ENCODE measurements at regions not wholly inside any gene's neighbourhood (a gene's known extent, or its start where the extent isn't known, plus 50 kb on each side); places are given as distances from the start of the nearest gene placed in this dataset.
"Not testable (repeated sequence)": the region's sequence is repeated elsewhere in the genome, so short reads cannot be mapped to it uniquely, and the experiment has no call there.

DNA sequence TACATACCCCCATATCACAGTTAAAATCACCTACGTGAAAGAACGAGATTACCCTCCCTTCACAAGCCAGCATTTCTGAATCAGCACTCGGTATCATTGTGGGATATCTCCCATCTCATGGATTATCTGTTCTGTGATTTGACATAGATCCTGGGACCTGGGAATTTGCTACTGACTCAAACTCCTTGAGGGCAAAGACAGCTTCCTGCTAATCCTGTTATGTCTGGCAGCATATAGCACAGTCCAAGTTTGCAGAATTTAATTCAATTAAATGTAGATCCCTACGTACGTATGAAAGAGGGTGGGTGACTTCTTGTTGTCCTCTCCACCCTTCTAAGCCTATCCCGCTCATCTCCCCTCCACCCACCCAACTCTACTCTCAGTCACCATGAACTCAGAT lies 476.5 kb downstream of the KLF5 start:
- H3K4me1 Mint-ChIP-seq = no peaks in the 10 kb centered on the region
- no peak overlapping the region for H3K27ac Mint-ChIP-seq
- no peak for ATAC-seq
- H3K36me3 Mint-ChIP-seq = no peaks in the 10 kb centered on the region
- H3K9me3 Mint-ChIP-seq = peaks cover 5% of the 10 kb centered on the region
- H3K27me3 Mint-ChIP-seq = no peaks in the 10 kb centered on the region
- no peak overlapping the region for H3K4me3 Mint-ChIP-seq

DNA sequence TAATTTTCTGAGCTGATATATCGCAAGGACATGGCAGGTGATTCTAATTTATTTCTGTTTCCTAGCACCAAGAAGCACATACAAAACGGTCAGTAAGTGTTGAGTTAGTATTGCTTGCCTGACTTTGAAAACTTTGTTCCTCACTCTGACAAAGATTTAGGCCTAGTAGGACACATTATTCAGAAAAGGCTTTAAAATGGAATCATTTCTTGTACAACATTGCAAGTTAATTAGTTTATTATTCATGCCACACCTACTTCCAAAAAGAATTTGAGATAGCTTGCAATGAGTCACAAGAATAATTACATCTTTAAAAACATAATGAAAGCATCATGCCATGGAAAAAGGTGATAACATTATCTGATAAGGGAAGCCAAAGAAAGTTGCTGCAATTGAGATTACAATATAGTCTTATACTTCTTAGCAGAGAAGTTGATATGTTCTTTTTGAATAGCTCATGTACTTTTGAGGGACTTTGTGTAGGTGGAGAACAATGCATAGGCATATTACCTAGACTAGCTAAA lies 474.2 kb downstream of the KLF5 start:
- no peak overlapping the region for H3K4me3 Mint-ChIP-seq
- no peaks in the 10 kb centered on the region for H3K27me3 Mint-ChIP-seq
- no peak for ATAC-seq
- H3K9me3 Mint-ChIP-seq = peaks cover 8% of the 10 kb centered on the region
- no peaks in the 10 kb centered on the region for H3K36me3 Mint-ChIP-seq
- H3K27ac Mint-ChIP-seq = no peak overlapping the region
- H3K4me1 Mint-ChIP-seq = no peaks in the 10 kb centered on the region

DNA sequence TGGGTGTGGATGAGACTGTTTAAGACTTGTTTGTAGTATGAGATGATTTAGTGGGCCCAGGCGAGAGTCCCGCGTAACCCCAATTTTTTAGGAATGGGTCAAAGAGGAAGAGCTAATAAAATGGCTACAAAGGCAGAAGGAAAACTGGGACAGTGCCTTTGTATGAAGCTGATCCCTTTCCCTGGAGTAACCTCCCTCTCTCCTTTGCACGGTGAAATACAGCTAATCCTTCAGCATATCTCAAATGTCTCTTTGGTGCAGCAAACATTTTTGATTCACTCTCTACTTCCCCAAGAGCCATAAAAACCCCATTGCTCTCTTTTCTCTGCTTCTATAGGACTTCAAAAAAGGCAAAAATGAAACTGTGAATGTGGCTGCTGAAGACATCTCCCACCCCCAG lies 473.8 kb downstream of the KLF5 start:
- H3K27me3 Mint-ChIP-seq = no peaks in the 10 kb centered on the region
- no peak overlapping the region for H3K4me3 Mint-ChIP-seq
- no peak overlapping the region for H3K27ac Mint-ChIP-seq
- peaks cover 8% of the 10 kb centered on the region for H3K9me3 Mint-ChIP-seq
- no peak for ATAC-seq
- H3K36me3 Mint-ChIP-seq = no peaks in the 10 kb centered on the region
- no peaks in the 10 kb centered on the region for H3K4me1 Mint-ChIP-seq

DNA sequence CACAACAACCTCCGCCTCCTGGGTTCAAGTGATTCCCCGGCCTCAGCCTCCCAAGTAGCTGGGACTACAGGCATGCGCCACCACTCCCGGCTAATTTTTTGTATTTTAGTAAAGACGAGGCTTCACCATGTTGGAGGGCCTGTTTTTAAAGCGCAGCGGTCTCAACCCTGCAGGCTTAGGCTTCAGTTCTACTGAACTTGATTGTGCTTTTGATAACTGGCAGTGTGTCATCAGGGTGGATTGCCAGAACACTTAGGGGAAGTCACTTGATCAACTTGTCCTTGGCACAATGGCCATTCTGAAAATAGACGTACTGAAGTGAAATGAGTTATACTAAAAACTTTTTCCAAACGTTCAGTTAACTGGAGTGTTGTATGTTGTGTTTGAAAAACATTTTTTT lies 472.2 kb downstream of the KLF5 start:
- Mint-ChIP-seq H3K27ac (no peak overlapping the region), H3K4me1 (no peaks in the 10 kb centered on the region), H3K36me3 (no peaks in the 10 kb centered on the region), H3K9me3 (peaks cover 8% of the 10 kb centered on the region), H3K27me3 (no peaks in the 10 kb centered on the region), H3K4me3 (no peak overlapping the region)
- no peak for ATAC-seq

DNA sequence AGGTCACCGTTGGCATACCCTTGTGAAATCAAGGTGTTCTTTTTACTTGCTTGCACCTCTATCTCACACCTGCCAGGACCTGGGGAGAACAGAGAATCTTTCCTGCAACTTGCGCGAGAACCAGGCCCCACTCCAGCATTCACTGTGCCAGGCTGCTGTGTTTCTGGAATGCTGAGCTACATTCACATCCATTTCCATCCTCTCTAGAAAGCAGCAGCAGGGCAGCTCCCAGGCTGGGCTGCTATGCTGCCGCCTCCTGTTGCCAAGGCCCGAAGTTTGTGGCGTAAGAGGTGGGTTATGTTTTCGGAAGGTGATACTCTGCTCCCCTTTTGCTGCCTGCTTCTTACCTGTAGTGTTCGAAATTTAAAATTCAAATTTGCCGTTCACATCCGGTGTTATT lies 464.1 kb downstream of the KLF5 start:
- ATAC-seq = no peak
- Mint-ChIP-seq H3K27me3 (no peaks in the 10 kb centered on the region), H3K36me3 (no peaks in the 10 kb centered on the region), H3K9me3 (no peaks in the 10 kb centered on the region), H3K4me3 (no peak overlapping the region), H3K4me1 (no peaks in the 10 kb centered on the region), H3K27ac (no peak overlapping the region)

DNA sequence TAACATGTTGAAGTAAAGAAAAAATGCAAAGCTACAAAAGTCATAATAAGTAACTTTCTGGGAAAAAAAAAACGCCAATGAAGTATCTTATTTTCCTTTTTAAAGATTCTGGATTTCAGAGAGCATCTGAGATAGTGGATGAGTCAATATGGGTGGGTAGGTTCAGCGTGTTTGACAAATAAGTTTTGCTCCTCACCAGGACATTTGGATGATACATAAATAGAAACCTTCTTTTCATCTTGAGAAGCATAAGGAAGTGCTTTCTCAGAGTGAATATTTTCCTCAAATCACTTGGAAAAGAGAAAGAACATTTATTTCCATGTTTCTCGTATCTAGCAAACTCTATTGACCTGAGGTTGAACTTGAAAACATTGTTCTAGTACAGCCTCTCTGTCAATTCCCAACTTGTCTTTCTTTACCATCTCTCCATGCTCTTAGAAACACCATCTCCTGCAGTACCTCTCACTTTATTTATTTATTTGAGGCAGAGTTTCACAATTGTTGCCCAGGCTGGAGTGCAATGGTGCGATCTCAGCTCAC lies 463.2 kb downstream of the KLF5 start:
- ATAC-seq = no peak
- Mint-ChIP-seq H3K36me3 (no peaks in the 10 kb centered on the region), H3K4me3 (no peak overlapping the region), H3K4me1 (no peaks in the 10 kb centered on the region), H3K27ac (no peak overlapping the region), H3K9me3 (no peaks in the 10 kb centered on the region), H3K27me3 (no peaks in the 10 kb centered on the region)

DNA sequence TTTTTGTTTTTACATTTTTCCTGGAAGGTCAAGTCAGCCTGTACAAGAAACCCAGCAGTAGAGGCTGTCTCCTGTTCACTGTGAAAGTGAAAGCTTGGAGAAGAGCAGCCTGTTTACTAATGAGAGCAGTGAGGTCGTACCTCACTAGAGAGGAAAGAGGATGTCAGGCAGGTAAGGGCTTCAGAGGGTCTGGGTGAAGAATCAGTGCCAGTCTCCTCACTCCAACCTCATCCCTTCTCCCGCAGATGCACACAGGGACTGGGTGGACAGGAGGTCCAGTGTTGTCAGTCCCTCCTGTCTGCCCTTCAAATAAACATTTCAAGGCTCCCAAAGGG lies 462.5 kb downstream of the KLF5 start:
- Mint-ChIP-seq H3K27ac (no peak overlapping the region), H3K9me3 (no peaks in the 10 kb centered on the region), H3K27me3 (no peaks in the 10 kb centered on the region), H3K4me1 (no peaks in the 10 kb centered on the region), H3K36me3 (no peaks in the 10 kb centered on the region), H3K4me3 (no peak overlapping the region)
- ATAC-seq = no peak

DNA sequence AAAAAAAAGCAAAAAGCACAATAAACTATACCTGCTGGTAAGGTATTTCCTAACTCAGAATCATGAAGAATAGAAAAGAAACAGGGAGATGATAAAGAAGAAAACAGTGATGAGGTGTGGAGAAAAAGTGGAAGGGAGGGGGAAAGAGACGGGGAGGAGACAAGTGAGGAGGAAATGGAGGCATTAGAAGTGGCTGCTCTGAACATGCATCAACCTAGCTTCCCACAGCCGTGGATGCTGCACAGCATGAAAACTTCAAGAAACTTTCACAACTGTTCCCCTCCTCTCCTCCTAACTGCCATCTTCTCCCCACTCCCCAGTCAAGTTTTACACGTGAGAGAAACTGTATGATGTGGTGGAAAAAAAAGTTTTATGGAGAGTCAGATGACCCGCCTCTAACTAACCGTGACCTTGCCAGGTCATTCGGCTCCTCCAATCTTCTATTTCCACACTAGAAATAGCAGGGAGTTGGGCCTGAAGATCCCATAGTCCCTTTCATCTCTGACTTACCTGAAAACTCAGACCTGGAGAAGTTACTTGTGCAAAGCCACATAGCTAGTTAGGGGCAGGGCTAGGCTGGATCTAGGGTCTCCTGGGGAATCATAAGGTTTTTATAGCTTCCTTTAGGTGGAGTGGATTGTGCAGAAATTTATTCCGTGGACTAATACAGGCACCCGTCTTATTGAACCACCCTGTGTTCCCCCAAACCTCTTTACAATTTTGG lies 461.9 kb downstream of the KLF5 start:
- H3K27ac Mint-ChIP-seq = no peak overlapping the region
- H3K36me3 Mint-ChIP-seq = no peaks in the 10 kb centered on the region
- no peaks in the 10 kb centered on the region for H3K9me3 Mint-ChIP-seq
- ATAC-seq = no peak
- no peaks in the 10 kb centered on the region for H3K4me1 Mint-ChIP-seq
- no peak overlapping the region for H3K4me3 Mint-ChIP-seq
- no peaks in the 10 kb centered on the region for H3K27me3 Mint-ChIP-seq

DNA sequence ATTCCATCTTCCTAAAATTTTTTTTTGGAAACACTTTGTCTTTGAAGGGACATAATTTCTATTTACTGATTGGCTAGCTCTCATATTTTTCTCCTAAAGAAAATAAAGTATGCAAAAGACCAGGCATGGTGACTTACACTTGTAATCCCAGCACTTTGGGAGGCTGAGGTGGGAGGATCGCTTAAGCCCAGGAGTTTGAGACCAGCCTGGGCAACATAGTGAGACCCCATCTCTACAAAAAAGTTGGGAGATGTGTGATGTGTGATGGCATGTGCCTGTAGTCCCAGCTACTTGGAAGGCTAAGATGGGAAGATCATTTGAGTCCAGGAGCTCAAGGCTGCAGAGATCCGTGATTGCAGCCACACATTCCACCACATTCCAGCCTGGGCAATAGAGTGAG lies 461.3 kb downstream of the KLF5 start:
- H3K4me3 Mint-ChIP-seq, H3K4me1 Mint-ChIP-seq, ATAC-seq, H3K9me3 Mint-ChIP-seq, H3K36me3 Mint-ChIP-seq, H3K27ac Mint-ChIP-seq, H3K27me3 Mint-ChIP-seq: not testable (repeated sequence)

DNA sequence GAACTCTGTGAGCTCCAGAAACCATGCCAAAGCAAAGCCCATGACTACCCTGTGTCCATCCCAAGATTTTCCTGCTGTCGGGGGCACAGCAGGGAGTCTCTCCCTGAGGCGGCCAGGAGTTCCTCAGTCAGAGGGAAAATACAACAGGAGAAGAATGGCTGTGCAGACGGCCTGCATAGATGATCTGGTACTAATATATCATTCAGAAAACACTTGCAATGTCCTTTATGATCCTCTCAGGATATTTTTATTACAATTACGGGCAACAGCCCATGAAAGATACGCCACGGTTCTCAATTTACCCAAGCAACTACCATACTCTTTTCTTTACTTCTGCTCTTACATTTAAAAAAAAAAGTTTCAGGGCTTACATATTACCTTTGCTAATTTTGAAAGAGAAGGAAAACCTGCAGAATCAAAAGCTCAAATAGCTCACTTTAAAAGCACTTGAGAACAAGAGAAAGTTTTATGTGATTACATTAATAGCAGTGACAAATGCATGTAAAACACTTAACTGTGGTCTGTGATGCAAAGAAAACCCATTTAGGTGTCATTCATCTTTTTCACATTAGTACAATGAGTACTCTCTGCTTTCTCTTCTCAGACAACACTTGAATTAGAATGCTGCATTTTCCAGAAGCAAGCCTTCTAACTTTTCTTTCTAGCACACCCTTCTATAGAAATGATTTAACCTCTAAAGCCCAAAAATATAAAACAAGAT lies 460.8 kb downstream of the KLF5 start:
- Mint-ChIP-seq H3K4me1 (no peaks in the 10 kb centered on the region), H3K9me3 (no peaks in the 10 kb centered on the region), H3K36me3 (no peaks in the 10 kb centered on the region), H3K27me3 (no peaks in the 10 kb centered on the region), H3K4me3 (no peak overlapping the region), H3K27ac (no peak overlapping the region)
- no peak for ATAC-seq

DNA sequence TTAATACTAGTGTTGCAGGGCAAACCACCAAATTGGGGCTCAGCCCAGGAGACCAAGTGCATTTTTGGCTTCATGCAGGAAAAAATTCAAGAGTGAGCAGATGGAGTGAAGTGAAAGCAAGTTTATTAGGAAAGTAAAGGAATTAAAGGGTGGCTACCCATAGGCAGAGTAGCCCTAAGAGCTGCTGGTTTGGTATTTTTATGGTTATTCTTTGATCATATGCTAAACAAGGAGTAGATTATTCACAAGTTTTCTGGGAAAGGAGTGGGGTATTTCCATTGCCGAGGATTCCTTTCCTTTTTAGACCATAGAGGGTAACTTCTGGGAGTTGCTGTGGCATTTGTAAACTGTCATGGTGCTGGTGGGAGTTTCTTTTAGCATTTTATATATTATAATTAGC lies 459.0 kb downstream of the KLF5 start:
- Mint-ChIP-seq H3K36me3 (no peaks in the 10 kb centered on the region), H3K27ac (no peak overlapping the region), H3K4me3 (no peak overlapping the region), H3K27me3 (no peaks in the 10 kb centered on the region), H3K4me1 (no peaks in the 10 kb centered on the region), H3K9me3 (no peaks in the 10 kb centered on the region)
- no peak for ATAC-seq

DNA sequence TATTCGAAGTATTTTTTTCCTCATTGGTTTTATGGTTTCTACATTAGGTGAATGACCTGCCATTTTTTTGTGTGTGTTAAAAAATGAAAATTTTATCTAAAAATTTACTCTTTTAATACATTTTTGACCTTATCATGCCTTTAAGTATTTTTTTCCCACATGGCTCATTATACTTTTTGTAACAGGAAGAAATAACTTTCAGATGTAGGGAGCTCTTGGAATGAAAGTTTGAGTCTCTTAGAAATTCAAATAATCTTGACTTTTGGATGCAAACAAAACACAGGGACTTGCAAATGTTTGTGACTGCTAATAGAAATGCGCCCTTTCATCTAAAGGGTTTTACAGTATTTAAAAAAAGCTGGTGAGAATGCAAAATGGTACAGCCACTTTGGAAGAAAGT lies 457.9 kb downstream of the KLF5 start:
- Mint-ChIP-seq H3K9me3 (no peaks in the 10 kb centered on the region), H3K4me1 (no peaks in the 10 kb centered on the region), H3K27me3 (no peaks in the 10 kb centered on the region), H3K4me3 (no peak overlapping the region), H3K27ac (no peak overlapping the region), H3K36me3 (no peaks in the 10 kb centered on the region)
- no peak for ATAC-seq

DNA sequence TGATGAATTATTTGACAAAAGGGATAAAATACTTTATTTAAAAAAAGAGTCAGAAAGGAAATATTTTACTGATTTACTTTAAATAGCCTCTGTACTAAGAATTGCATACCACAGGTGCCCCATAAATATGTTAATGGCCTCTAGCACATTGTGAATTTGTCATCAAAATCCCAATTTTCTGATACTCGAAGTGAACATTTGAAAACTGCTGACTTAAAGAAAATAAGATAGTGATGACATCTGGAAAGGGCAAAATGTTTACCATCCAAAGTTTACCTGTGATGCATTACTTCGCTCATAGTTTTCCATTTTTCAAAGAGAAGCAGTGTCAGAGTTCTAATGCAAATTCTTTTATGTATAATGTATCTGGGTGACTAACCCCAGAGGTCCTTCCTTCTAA lies 455.4 kb downstream of the KLF5 start:
- Mint-ChIP-seq H3K36me3 (no peaks in the 10 kb centered on the region), H3K27me3 (no peaks in the 10 kb centered on the region), H3K9me3 (peaks cover 4% of the 10 kb centered on the region), H3K4me1 (no peaks in the 10 kb centered on the region), H3K4me3 (no peak overlapping the region), H3K27ac (no peak overlapping the region)
- no peak for ATAC-seq

DNA sequence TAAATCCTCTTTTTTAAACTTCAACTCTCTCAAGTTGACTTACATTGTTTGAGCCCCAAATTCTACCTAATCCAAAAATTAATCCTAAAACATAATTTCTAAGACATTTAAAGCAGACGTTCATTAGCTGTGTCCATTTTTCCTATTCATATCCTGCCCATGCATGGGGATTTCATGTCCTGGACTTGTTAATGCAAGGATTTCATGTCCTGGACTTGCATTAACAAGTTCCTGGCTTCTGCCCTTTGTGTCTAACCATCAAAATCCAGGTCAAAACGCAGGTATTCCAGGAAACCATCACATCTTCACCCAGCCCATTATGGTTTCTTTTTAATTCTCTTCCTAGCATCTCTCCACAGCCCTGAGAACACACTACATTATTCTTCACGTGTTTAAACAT lies 454.9 kb downstream of the KLF5 start:
- ATAC-seq = no peak
- Mint-ChIP-seq H3K27ac (no peak overlapping the region), H3K4me1 (no peaks in the 10 kb centered on the region), H3K4me3 (no peak overlapping the region), H3K9me3 (peaks cover 4% of the 10 kb centered on the region), H3K36me3 (no peaks in the 10 kb centered on the region), H3K27me3 (no peaks in the 10 kb centered on the region)

DNA sequence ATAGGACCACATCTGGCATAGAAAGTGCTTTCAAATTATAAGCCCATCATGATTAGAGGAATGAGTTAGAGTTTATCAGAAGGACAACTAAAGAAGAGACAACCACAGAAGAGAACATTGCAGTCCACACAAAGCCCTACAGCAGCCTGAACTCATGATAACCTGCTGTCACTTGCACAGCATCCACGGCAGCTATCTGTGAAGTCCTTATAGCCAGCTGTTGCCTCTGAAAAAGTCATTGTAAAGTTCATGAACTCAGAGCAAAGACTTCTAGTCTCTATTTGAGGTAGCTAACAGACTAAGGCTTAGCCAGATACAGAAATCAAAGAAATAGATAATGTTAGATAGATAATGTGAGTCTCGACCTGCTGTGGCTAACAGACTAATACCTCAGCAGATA lies 450.0 kb downstream of the KLF5 start:
- H3K27ac Mint-ChIP-seq = no peak overlapping the region
- H3K36me3 Mint-ChIP-seq = no peaks in the 10 kb centered on the region
- peaks cover 6% of the 10 kb centered on the region for H3K9me3 Mint-ChIP-seq
- H3K4me3 Mint-ChIP-seq = no peak overlapping the region
- no peaks in the 10 kb centered on the region for H3K4me1 Mint-ChIP-seq
- no peak for ATAC-seq
- H3K27me3 Mint-ChIP-seq = no peaks in the 10 kb centered on the region

DNA sequence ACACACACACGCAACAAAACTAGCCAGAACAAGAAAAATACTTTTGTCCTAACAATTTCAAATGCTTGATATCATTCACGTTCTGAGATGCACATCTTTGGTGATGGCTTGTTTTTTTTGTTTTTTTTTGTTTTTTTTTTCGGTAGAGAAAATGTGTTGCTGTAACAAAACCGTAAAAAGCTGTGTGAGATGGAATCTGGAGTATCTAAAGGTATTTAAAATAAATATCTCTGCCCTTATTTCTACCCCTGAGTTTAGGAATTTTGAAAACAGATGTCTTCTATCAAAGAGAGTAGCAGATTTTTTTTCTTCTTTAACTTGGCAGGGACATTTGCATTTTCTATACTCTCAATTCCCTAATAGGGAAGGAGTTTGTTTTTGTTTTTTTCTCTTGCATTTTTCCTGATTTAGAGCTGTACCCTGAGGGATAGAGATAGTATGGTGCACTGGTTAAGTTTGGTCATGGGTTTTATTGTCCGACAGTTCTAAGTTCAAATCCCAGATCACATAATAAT lies 446.6 kb downstream of the KLF5 start:
- Mint-ChIP-seq H3K4me1 (no peaks in the 10 kb centered on the region), H3K36me3 (no peaks in the 10 kb centered on the region), H3K9me3 (peaks cover 2% of the 10 kb centered on the region), H3K27ac (no peak overlapping the region), H3K27me3 (no peaks in the 10 kb centered on the region), H3K4me3 (no peak overlapping the region)
- ATAC-seq = no peak

Measured in stimulated activated memory B cell treated with anti-CD40 and anti-IgM and Interleukin-4, amounts not matched to agents 10 μg/mL and 1 μg/mL and 100 μg/mL, for 72 hours (primary cell).